HG03575 (cell line): ENCODE measurements at regions not wholly inside any gene's neighbourhood (a gene's known extent, or its start where the extent isn't known, plus 50 kb on each side); places are given as distances from the start of the nearest gene placed in this dataset.

Experiments used
- ATAC-seq: cut with Tn5 transposase; IDR thresholded peaks from one replicate; pipeline ENCODE4 v1.9.1; 2021; ENCODE audit not compliant: unreplicated experiment, insufficient number of reproducible peaks, low FRiP score; ENCODE audit errors: extremely low read depth

DNA sequence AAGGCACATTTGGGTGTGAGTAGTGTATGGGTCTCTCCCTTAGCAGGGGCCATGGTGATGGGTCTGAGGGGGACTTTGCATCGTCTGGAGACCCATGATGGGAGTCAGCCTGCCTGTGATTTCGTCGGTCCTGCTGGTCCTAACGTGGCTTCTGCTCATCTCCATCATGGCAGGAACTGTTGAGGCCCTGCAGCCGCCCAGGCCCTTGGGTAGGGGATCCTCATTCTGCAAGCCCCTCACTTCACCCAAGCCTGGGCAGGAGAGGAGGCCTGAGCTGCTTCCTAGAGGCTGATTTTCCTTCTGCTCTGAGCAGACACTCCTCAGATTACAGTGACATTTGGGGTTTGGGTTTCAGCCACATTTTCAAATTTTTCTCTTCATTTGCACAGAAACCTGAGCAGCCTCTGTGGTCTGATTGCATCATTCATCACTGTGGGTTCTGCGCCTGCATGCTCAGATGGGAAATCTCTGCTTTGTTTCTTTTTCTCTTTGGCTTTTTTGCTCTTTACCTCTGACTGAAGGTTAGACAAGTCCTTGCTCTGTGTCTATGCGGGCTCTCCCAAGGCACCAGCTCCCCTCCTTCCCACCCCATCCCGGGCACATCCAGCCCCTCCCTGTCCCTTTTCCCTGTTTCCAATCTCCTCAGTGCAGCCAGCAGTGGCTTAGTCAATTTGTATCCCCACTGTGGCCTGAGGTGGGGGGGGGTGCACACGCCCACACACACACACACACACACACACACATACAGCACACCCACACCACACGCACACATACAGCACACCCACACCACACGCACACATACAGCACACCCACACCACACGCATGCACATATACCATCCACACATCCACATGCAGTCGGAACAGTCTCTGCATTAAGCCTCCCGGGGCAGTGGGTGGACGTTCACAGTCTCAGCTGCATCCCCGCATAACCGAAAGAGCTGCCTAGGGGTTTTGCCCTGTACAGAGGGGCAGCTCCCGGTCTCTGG lies 305.4 kb upstream of the HS6ST1 start:
- ATAC-seq: peak; percentile 75

DNA sequence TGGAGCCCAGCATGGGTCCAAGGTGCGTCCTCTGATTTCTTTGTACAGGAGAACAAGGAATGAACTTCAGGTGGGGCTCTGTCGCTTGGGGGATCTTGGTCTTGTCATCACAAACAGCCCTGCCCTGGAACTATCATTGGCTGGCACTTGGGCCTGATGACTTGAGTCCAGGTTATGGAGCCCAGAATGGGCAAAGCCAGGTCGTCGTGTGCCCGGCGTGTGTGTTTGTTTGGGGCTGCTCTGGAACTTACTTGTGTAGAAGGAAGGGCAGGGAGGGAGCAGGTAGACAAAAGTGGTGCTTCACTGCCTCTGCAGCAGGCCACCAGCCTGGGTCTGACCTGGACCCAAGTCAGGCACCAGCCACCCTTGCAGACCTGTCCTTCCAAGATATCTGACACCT lies 306.3 kb upstream of the HS6ST1 start:
- ATAC-seq: no peak

DNA sequence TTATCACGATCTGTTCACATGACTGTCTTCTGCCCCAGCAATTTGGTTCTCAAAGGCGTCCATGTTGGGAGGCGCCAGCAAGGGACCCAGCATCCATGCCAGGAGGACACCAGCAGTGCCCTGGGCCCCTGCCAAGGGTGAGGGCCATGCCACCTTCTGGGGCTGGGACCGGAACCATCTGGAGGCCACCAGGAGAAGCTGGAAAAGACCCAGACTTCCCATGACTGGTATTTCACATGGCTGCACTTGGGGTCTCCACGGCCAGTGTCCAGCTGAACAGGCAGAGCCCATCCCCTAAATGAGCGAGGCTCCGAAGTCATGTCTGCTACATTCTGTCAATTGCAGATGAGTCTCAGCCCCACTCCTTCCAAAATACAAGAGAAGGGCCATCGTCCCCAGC lies 306.8 kb upstream of the HS6ST1 start:
- ATAC-seq: no peak

DNA sequence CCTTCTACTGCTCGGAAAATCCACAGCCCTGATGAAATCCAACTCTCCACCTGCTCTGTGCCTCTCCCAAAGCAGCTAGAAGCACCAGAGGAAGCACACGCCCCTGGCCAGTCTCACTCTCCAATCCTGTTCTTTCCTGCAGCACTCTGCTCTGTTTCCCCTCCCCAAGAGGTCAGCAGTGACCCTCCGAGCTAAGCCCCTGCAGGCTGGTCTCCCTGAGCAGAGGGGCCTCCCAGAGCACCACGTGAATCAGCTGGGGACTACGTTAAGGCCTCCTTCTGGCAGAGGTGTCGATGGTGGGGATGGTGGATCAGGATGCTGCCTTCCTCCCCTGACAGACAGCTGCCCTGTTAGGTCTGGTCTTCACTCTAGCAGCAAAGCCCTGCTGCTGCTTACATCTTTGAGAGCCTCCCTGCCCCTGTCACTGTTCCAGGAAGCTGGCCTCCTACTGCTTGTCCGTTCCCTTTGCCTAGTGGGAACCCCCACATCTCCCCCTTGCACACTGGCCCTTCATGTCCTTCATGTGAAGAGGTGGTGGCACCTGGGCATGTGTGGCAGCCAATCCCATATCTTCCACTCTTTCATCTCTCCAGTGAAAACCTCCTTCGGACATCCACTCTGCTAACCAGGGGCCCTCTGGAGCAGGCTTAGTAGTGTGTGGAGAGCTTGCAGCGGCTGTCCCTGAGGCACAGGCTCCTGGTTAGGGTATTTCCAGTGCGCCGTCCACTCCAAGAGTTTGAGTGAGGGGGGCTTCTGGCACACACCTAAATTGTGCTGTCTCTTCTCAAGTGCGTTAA lies 307.5 kb upstream of the HS6ST1 start:
- ATAC-seq: no peak

DNA sequence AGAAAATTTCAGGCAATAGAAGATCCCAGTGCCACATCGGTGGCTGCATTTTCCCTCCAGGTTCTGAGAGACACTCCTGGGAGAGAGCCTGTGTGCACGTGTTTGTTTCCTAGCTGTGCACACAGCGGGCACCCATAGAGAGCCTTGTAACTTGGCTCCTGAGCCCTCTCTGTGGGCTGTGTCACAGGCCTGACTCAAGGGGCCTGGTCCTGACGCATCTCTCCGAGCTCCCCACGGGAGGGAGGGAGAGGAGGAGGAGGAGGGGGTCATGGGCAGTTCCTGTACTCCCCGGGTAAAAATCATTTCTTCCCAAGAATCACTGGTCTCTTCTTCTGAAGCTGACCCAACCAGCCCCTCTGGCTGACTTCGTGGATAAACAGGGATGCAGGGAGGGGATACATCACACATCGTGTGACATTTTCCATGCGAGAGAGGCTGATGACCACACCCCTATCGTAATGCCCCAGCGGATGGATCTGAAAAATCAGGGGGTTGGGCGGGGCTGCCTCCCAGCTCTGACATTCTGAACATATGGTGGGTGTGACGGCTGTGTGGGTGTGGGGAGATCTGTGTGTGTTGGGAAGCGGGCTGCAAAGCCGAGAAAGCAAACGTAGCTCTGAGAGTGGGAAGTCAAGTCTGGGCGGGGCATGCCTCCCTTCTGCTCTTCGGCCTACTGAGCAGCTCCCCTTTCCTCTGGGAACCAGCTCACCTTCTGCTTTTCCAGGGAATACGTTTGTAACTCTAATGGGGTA lies 308.3 kb upstream of the HS6ST1 start:
- ATAC-seq: no peak

DNA sequence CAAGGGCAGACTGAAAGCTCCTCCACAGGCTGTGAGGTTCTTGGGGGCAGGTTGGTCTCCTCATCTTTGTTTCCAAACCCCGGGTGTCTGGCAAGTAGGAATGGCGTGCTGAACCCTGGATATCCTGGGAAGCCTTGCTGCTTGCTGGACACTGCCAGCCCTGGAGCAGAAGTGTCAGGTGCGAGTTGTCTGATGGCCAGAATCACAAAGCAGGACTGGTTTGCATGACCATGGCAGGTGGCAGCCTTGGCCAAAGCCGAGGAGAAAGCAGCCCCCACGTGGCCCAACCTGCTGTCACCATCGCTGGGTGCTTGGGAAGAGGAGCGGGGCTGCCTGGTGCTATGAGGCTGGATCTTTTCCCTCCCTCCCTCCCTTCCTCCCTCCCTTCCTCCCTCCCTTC lies 309.5 kb upstream of the HS6ST1 start:
- ATAC-seq: no peak

DNA sequence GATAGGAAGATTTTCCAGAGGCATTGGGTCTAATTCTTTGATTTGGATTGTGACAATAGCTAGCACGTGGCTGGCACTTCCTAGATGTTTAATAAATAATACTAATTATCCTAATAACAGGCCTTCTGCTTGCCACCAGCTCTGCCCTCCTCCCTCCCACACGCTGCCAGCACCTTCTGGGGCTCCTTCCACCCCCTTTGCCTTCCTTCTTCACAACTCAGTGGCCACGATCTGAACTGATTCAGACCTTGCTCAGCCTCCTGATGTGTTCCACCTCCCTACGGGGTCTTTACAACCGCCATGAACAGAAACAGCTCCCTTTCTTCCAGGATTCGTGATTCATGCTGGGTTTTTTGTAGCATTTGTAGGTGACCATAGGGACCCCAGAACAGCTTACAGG lies 310.3 kb upstream of the HS6ST1 start:
- no peak for ATAC-seq

DNA sequence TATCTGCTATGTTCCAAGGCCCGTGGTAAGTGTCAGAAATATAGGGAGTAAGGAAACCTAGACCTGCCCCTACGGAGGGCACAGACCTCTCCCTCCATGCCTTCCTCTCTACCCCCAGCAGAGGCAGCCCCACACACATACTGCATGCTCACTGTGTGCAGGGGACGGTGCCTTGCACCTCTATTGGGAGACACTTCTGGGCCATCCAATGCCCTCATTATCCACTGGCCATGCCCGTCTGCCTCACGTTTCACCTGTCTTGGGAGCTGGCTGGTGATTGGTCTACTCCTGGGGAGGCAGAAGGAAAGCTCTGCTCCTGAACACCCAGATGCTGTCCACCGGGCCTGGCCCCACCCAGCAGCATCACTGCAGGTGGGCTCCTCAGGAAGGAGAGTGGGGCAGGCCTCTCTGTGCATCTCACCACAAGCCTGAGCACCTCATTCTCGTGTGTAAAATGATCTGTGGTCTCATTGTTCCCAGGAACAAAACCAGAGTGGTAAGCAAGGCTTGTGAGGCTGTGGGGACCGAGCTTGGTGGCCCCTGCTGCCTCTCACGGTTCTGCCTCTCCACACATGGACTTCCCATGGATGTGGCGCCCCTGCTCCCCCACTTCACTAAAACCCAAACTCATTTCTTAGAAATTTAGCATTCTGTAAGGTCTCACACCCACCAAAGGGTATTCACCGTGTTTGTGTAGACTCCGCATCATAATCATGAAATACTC lies 312.5 kb upstream of the HS6ST1 start:
- no peak for ATAC-seq

DNA sequence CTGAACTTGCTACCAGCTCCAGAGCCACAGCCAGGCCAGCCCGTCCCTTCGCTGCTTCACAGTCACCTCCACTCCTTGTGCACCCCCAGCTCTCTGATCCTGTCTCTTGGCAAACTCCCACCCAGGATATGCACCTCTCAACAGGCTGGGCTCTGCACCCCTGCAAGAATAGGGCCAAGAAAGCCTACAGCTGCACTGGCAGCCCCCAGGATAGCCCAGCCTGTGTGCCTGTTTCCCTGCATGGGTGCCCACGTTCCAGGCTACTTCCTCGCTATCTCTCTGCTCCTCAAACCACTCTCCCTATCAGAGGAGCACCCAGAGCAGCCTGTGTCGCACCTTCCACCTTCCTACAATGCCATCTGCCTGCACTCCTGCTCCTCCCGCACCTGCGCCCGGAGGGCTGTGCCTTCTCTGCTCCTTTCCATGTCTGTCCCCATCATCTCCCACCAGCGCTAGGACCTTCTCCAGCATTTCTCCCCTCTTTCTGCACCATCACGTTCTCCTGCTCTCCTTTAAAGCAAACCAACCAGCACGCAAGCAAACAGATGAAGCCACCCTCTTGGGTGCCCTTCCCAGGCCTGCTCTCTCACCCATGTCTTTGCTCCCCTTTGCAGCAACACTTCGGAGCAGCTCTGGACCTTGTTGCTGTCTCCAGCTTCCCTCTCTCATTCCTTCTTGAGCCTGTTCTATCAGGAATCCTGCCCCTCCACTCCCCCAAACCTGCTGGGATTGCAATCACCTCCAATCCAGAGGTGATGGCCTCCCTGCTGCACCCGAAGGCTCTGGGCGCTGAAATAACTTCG lies 313.2 kb upstream of the HS6ST1 start:
- no peak for ATAC-seq

DNA sequence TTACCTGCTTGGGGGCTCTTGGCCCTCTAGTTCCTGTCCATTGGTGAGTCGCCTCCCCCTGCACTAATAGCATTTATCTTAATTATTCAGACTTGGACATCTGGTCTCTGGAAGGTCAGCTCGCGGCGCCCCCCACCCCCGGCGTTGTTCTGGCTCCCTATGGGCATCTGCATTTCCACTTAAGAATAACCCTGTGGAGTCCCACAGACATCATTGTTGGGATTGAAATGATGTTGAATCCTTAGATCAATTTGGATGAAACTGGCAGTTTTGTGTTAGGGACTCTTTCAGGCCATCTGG lies 313.8 kb upstream of the HS6ST1 start:
- ATAC-seq: no peak

DNA sequence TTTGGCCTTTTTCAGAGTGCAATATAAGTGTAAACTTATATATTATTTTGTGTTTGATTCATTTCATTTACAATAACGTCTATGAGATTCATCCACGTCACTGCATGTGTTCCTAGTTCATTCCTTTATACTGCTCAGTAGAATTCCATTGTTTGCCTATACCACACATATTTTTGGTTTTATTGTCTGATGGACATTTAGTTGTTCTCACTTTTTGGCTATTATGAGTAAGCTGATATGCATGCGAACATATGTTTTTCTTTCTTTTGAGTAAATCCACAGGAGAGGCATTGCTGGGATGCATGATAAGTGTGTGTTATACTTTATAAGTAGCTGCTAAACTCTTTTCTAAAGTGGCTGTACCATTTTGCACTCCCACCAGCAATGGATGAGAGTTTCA lies 314.8 kb upstream of the HS6ST1 start:
- ATAC-seq: no peak

DNA sequence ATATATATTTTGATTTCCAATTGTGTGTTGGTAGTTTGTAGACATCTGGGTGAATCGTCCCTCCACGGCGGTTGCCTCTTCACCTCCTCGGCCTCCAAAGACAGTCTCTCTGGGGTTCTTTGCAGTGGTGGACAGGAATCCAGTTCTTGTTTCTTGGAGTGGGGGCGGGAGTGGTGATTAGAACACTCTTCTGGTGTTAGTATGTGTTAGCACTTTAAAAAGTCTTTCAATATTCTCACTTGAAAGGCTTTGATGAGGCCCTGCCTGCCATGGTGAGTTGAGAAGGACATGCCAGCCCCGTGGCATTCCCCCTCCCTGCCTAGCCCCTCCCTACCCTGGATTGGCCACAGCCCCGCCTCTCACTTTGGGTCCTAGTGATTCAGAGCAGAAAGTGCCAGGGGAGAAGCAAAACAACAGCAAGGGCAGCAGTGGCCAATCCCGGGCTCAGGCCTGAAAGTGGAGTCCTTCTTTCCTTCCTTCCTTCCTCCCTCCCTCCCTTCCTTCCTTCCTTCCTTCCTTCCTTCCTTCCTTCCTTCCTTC lies 316.8 kb upstream of the HS6ST1 start:
- ATAC-seq: no peak

DNA sequence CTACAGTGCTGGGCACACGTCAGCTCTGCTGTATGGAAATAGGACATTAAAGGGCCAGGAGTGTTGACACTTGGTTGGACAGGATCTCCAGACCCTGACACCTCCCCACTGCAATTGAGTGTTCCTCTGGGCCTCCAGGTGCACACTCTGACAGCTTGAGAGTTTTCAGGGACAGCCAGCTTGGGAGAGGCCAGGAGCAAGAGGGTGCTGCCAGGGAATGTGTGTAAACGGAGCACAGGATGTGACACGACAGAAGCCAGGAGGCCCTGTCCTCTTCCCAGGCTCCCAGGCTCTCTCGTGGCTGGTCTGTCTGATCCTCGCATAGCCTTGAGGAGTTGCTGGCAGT lies 318.1 kb upstream of the HS6ST1 start:
- ATAC-seq: no peak

DNA sequence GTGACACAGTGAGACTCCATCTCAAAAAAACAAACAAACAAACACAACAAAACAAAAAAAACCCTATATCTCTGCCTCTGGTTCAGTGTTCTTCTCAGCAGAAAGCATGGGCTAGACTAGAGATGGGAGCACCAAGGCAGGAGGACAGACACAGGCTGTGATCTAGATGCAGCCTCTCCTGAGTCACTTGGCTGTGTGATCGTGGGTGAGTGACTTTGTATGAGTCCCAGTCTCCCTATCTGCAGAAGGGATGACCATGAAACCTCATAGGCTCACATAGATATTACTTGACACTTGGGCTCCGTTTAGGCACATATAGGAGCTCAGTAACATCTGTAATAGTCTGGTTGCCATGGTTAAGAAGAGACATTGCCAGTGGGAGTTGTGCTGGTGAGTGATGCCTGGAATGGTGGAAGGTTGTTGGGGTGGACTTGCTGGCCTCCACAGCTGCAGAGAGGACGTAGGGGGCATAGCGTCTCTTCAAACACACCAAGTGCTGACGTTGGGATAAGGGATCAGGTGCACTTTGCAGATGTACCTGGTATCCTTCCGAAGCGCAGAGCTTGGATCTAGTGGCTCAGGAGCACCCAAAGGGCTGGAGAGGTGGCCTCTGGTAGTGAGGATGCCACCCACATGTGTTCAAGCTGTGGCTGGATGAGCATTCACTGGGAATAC lies 318.9 kb upstream of the HS6ST1 start:
- no peak for ATAC-seq

DNA sequence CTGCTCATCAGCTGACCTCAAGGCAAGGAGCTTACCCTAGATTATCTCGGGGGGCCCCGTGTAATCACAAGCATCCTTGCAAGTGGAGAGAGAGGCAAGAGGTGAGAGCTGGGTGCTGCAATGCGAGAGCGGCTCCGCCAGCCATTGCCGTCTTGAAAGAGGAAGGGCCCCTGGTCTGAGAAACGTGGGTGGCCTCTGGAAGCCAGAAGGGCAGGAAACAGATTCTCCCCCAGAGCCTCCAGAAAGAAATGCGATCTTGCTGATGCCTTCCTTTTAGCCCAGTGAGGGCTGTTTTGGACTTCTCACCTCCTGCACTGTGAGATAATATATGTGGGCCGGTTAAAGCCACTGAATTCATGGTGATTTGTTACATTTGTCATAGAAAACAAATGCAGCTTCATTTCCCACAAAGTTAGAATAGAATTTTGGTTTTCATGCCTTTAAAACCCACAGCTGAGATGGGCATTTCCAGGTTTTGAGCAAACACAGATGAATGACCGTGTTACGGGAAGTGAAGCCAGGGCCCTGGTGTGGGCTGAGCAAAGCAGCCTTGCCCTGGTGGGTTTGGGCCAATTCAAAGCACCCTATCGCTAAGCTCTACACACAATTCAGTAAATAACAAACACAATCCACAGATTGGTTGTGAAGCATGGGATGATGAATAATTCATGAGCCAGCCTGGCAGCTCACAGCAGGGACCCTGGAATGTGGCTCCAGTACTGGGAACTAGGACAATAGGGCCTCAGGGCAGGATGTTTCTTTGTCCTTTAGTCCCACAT lies 319.9 kb upstream of the HS6ST1 start:
- ATAC-seq: no peak

DNA sequence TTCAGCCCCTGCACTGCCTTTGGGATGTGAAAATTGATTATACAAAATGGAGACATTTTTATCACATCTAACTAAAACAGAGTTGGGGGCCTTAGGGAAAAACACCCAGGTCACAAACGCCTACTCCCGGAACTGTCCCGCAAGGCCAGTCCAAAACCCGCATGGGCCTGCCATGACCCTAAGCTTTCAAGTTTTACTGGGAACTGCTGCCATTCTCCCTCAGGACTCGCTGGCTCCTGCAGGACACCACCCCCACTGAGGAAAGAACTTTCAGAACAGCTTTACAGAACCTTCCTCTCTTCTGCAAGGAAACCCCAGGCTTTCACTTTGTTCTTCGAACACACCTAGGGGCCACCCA lies 320.4 kb upstream of the HS6ST1 start:
- no peak for ATAC-seq

DNA sequence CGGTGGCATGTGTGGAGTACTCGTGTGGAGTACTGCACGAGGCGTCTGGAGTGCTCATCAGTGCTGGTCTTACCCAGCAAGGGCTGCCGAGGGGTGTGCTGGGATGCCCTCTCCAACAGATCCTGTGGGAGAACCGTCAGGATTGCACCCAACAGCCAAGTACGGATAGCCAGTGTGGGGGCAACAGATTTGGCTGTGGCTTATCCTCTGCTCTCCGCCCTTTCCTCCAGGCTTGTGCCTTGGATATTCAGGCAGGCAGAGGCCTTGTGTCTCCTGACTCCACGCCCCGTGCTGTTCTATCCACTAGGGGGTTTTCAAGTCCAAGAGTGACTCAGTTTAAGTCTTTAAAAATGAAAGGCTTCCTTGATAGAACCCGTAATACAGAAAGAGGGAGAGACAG lies 321.0 kb upstream of the HS6ST1 start:
- ATAC-seq: no peak
